Body of pancreas (tissue), 4 donors: ENCODE measurements at regions not wholly inside any gene's neighbourhood (a gene's known extent, or its start where the extent isn't known, plus 50 kb on each side); places are given as distances from the start of the nearest gene placed in this dataset.

Experiments used
- ATAC-seq: fragments of 150-250 bp; one replicate; pipeline ENCODE4 v1.9.1; 2016
- DNase-seq, 4 donors: peaks; one replicate each; pipeline ENCODE4 v3.0.0-alpha.2; 2019
- H3K27ac ChIP-seq, 4 donors: fragments of 200-600 bp; sonication (generic); 1 replicate in 3 of 4; 2 replicates in 1 of 4; pipeline versions ENCODE4 v1.5.1 to v1.6.1; 2016 to 2019; ENCODE audit warnings: mild to moderate bottlenecking in 1 of 4, mixed read lengths in 1 of 4, moderate library complexity in 1 of 4
- H3K27me3 ChIP-seq, 2 donors: fragments of 200-600 bp; sonication (generic); one replicate each; pipeline ENCODE4 v1.6.0; 2016; ENCODE audit warnings: mild to moderate bottlenecking in 1 of 2
- H3K36me3 ChIP-seq, 2 donors: fragments of 200-600 bp; sonication (generic); replicated peaks in 1 of 2; 2 replicates each; pipeline ENCODE4 v1.5.1; 2016; ENCODE audit warnings: low read depth in 2 of 2; ENCODE audit not compliant: insufficient read depth in 1 of 2
- H3K4me1 ChIP-seq: fragments of 200-600 bp; sonication (generic); one replicate; pipeline ENCODE4 v1.6.0; 2016
- H3K4me3 ChIP-seq, 2 donors: fragments of 200-600 bp; sonication (generic); 1 replicate in 1 of 2; 2 replicates in 1 of 2; pipeline ENCODE4 v1.5.1; 2016 to 2019
- H3K9me3 ChIP-seq, 3 donors: fragments of 200-600 bp; sonication (generic); 1 replicate in 2 of 3; 2 replicates in 1 of 3; pipeline ENCODE4 v1.5.1; 2016
- POLR2A ChIP-seq, 3 donors: fragments of 450-650 bp; IDR thresholded peaks; one replicate each; pipeline ENCODE4 v1.6.1; 2016; ENCODE audit warnings: antibody characterized with exemption in 3 of 3, mild to moderate bottlenecking in 2 of 3
- WGBS, 2 donors: methylation state at CpG; one replicate each; pipeline ENCODE4 v1.1.5; 2017; 5-methylcytosine and 5-hydroxymethylcytosine counted together
- intact Hi-C: fragments of 100-400 bp; cut with DNase I; formaldehyde crosslinking; loops from one replicate; pipeline ENCODE4 v1.15.1; 2023
- TF ChIP-seq, protein P1 (sequence below), 7 experiments: fragments of 450-650 bp in 4 of 7; fragments of 200-600 bp in 3 of 7; sonication (generic) in 3 of 7; IDR thresholded peaks; one replicate each; pipeline ENCODE4 v1.5.1; 2016 to 2019; ENCODE audit warnings: antibody characterized with exemption in 7 of 7

DNA sequence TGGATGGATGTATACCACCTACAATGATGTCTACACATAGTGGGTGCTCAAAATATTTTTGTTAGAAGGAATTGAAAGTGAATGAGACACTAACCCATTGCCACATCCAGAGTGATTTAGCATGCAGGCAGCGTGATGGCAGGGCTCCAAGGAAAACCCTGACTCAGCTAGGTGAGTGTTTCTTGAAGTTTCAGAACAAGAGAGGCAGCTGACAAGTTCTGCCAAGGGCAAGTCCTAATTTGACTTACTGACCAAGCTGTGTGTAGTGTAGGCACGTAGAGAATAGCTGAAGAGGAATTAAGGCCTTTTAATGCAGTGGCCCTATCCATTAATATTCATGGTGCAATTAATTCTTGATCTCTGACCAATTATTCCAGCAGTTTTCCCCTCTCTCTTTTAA is 107.8 kb upstream of the ATP10B start:
- peak; percentile 88 for ATAC-seq
- H3K9me3 ChIP-seq = no peaks in the 10 kb centered on the region
- intact Hi-C loops = no loop called here
- WGBS, 2 donors = 20 to 28% methylated on average over 2 of the region's 2 CpGs
- H3K36me3 ChIP-seq = no peaks in the 10 kb centered on the region
- no peaks in the 10 kb centered on the region for H3K27me3 ChIP-seq
- H3K4me3 ChIP-seq = no peak overlapping the region
- H3K27ac ChIP-seq = peak overlapping the region in 3 of 4 donors; percentile 22 to 49 (median 38)
- peaks cover 22% of the 10 kb centered on the region for H3K4me1 ChIP-seq
- peak; percentile 87 to 94 (median 88) for DNase-seq
- TF ChIP-seq, protein P1, sequence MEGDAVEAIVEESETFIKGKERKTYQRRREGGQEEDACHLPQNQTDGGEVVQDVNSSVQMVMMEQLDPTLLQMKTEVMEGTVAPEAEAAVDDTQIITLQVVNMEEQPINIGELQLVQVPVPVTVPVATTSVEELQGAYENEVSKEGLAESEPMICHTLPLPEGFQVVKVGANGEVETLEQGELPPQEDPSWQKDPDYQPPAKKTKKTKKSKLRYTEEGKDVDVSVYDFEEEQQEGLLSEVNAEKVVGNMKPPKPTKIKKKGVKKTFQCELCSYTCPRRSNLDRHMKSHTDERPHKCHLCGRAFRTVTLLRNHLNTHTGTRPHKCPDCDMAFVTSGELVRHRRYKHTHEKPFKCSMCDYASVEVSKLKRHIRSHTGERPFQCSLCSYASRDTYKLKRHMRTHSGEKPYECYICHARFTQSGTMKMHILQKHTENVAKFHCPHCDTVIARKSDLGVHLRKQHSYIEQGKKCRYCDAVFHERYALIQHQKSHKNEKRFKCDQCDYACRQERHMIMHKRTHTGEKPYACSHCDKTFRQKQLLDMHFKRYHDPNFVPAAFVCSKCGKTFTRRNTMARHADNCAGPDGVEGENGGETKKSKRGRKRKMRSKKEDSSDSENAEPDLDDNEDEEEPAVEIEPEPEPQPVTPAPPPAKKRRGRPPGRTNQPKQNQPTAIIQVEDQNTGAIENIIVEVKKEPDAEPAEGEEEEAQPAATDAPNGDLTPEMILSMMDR (IDR thresholded peaks at IDR 0.05) = no peak
- TF ChIP-seq POLR2A (IDR thresholded peaks at IDR 0.05) = no peak

DNA sequence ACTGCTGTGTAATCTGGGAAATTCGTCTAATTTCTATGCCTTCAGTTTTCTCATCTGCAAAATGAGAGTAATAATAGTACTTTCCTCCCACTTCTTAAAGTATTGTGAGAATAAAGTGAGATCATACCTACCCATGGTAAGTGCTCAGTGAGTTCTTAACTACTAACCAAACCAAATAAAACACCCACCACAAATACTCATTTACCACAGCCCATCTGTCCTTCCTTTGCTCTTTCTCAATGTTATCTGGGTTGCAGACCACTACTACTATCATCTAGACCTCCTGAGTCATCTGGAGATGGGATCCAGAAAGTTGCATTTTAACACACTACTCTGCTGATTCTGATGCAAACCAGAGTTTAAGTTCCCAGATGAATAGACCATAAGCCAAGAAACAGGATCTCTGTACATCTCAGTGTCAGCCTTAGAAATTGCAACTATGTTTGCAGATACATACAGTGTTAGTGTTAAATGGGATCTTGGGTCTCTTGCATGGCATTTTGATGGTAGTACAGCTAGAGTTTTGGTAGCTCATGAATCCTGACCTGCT is 105.4 kb upstream of the ATP10B start:
- DNase-seq = no peak
- Histone ChIP-seq H3K36me3 (no peaks in the 10 kb centered on the region), H3K9me3 (no peaks in the 10 kb centered on the region), H3K27ac (no peak overlapping the region), H3K4me3 (no peak overlapping the region), H3K27me3 (no peaks in the 10 kb centered on the region), H3K4me1 (peaks cover 22% of the 10 kb centered on the region)
- TF ChIP-seq, protein P1 (IDR thresholded peaks at IDR 0.05) = no peak
- TF ChIP-seq POLR2A (IDR thresholded peaks at IDR 0.05) = no peak
- WGBS, 2 donors = 58 to 75% methylated on average over 1 of the region's 1 CpG
- intact Hi-C loops = no loop called here
- ATAC-seq = no peak

DNA sequence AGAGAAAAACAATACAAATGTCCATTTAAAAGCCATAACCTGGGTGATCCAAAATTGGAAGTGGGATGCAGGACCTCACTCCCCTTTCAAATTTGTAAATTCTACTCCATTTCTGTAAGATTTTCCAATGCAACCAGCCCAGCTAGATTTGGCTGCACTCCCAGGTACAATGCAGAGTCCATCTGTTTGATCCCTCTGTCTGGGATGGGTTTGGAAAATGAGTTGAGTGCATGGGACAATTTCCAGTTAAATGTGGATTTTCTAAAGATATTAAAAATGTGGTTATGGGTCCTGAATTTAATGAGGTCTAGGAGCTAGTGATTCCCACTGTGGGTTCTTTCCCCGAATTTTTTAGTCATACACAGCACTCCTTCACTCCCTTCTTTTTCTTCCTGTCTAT is 104.0 kb upstream of the ATP10B start:
- DNase-seq (no peak), ATAC-seq (no peak)
- Histone ChIP-seq H3K4me1 (peaks cover 13% of the 10 kb centered on the region), H3K36me3 (no peaks in the 10 kb centered on the region), H3K4me3 (no peak overlapping the region), H3K27me3 (no peaks in the 10 kb centered on the region), H3K27ac (no peak overlapping the region), H3K9me3 (no peaks in the 10 kb centered on the region)
- intact Hi-C loops = no loop called here
- WGBS, 2 donors = 66 to 79% methylated on average over 1 of the region's 1 CpG
- no peak for TF ChIP-seq POLR2A (IDR thresholded peaks at IDR 0.05)

DNA sequence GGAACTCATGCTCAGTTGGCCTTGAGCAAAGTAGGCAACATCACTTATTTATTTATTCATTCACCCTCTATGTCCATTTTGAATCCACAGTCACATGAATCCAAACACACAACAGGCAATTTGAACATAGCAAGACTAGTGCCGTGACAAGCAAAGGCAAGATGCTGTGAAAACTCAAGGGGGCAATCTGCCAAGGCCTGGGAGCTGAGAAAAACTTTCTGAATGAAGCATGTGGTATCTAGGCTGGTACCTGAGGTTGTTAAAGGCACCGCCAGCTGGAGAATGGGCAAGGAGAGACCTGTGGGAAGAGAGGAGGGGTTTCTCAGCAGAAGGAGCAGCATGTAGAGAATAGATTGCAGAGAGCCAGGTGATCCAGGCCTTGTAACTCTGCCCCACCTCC is 98.3 kb upstream of the ATP10B start:
- Histone ChIP-seq H3K27me3 (no peaks in the 10 kb centered on the region), H3K27ac (no peak overlapping the region), H3K4me1 (no peaks in the 10 kb centered on the region), H3K9me3 (no peaks in the 10 kb centered on the region), H3K4me3 (no peak overlapping the region), H3K36me3 (no peaks in the 10 kb centered on the region)
- WGBS, 2 donors = 37 to 75% methylated on average over 2 of the region's 2 CpGs
- ATAC-seq = no peak
- intact Hi-C loops = no loop called here
- TF ChIP-seq, protein P1 (IDR thresholded peaks at IDR 0.05) = no peak
- TF ChIP-seq POLR2A (IDR thresholded peaks at IDR 0.05) = no peak
- no peak for DNase-seq

DNA sequence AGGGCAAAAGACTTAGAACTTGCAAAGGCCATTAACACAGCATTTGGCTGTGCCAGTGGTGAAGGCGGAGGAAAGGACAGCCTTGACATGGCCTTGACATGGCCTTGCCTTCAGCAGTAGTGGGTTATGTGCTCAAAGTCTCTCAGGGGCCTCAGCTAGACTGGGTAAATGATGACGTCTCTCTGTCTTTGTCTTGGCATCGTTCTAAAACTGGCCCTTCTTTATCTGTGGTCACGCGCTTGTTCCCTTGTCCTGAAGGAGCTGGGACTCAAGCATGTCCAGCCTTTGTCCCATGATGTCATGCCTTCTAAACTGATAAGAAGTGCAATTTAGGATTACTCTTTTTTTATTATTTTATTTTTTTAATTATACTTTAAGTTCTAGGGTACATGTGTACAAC is 88.7 kb upstream of the ATP10B start:
- no peaks in the 10 kb centered on the region for H3K27me3 ChIP-seq
- TF ChIP-seq, protein P1 (IDR thresholded peaks at IDR 0.05) = no peak
- TF ChIP-seq POLR2A (IDR thresholded peaks at IDR 0.05) = no peak
- intact Hi-C loops = no loop called here
- 70 to 80% methylated on average over 5 of the region's 5 CpGs for WGBS, 2 donors
- ATAC-seq (peak; percentile 27), DNase-seq (no peak)
- H3K9me3 ChIP-seq = no peaks in the 10 kb centered on the region
- no peaks in the 10 kb centered on the region for H3K36me3 ChIP-seq
- H3K27ac ChIP-seq = no peak overlapping the region
- no peak overlapping the region for H3K4me3 ChIP-seq
- H3K4me1 ChIP-seq = peaks cover 12% of the 10 kb centered on the region
